GM19467 (cell line): ENCODE measurements at regions not wholly inside any gene's neighbourhood (a gene's known extent, or its start where the extent isn't known, plus 50 kb on each side); places are given as distances from the start of the nearest gene placed in this dataset.
"Not testable (repeated sequence)": the region's sequence is repeated elsewhere in the genome, so short reads cannot be mapped to it uniquely, and the experiment has no call there.

Experiments
- ATAC-seq: cut with Tn5 transposase; IDR thresholded peaks from one replicate; pipeline ENCODE4 v1.9.1; 2021; ENCODE audit warnings: mild to moderate bottlenecking, moderate library complexity; ENCODE audit not compliant: unreplicated experiment

DNA sequence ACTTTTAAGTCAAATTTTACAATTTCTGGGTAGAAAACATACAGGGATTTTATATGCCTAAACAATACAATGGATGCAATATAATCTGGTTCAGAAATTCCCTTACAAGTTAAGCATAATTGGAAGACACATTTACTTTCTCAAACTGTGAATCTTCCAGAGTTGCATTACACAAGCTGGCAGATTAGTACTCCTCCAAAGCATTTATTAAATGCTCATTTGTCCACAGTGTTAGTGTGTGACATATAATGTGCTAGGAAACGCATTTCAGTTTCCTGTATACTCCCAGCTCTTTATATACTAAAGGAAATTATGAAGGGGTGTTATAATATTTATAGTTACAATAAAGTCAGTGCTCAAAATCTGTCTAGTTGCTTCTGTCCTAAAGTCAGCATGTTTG lies 239.0 kb upstream of the FIGN start:
- no peak for ATAC-seq

DNA sequence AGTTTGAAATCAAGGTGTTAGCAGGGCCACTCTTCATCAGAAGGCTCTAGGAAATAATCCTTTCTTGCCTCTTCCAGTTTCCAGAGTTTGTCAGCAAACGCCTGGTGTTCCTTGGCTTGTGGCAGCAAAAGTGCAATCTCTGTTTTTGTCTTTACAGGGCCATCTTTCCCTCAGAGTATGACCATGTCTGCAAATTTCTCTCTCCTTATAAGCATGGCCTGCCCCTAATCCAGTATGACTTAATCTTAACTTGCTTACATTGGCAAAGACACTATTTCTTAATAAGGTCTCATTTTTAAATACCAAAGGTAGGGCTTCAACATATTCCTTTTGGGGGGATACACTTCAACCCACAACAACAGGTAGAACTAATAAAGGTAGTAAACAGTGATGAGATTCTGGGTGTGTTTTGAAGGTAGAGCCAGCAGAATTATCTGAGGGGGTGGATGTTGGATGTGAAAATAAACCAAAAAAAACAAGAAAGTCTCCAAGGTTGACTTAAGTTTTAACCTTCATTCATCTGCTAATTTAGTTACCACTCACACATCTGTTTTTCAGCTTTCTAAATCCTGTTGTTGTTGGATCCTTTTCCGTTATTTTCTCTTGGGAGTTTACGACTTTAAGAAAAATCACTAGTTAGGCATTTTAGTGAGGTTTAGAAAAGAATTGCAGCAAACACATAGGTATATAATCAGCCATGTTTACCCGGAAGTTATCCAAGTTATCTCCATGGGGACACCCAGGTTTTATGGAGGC lies 234.4 kb upstream of the FIGN start:
- ATAC-seq: no peak

DNA sequence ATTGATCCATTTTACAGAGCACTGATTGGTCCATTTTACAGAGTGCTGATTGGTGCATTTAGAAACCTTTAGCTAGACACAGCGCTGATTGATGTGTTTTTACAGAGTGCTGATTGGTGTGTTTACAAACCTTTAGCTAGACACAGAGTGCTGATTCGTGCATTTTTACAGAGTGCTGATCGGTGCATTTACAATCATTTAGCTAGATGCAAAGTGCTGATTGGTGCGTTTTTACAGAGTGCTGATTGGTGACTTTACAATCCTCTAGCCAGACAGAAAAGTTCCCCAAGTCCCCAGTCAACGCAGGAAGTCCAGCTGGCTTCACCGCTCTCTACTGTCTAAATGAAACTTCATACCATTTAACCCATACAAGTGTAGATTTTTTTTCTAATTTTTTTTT lies 228.5 kb upstream of the FIGN start:
- ATAC-seq: not testable (repeated sequence)

- no peak for ATAC-seq
Observed at GRCh38 chr2:163953390-163953907, 217.6 kb upstream of the FIGN start.

- no peak for ATAC-seq
Observed at GRCh38 chr2:163951312-163951711, 215.5 kb upstream of the FIGN start.

DNA sequence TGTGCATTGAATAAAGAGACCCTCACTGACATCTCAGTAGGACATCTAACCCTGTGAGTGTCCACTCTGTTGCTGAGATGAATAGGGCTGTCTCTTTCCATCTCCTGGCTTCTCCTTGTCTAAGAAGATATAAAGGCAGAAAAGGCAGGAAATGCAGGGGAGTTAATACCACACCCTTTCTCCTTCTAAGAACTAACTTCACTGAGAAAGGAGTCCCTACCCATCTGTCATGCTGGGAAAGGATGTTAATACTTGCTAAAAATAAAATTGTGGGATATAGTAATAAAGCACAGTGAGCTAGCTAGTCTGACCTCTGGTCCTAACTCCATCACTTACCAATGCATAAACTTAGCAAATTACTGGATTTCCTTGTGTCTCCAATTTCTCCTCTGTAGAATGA lies 213.9 kb upstream of the FIGN start:
- no peak for ATAC-seq

GRCh38 chr2:163944347-163944737 lies 208.5 kb upstream of the FIGN start:
- no peak for ATAC-seq

DNA sequence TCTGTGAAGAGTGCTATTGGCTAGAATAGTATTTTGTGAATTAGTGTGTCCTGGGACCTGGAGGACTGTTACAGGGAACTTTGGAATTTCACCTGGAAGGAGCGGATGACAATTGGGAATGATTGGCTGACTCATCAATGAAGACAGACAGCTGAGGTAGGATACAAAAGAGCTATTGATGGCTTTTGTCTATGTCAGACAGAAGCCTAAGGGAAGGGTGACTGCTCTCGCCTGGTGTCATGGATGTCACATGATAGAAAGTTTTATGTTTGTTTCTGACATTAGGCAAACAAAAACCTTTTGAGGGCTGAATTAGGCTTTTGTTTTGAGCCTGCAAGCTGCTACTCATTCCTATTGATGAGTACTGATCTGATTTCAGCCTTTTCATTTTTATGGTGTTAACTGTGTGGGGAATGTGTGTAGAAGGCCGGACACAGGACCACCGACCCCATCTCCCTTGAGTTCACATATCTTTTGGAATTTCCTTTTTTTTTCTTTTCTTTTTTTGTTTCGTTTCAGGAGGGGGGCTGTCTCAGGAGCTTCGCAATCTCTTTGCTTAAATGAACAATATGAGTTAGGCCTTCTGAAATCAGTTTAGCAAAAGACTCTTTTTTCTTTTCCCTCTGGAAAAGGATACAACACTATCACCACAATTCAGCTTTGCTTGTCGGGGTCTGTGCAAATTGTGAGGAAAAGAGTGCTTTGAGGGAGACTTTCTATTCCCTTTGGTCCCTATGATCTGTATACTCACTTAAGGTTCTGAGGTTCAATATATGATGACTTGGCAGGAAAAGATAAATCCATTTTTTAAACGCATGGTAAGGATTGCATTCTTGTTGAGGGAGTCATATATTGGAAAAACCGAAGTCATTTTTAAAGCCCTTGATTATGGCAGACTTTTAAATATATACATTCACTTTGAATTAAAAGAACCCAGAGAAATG lies 207.9 kb upstream of the FIGN start:
- no peak for ATAC-seq

DNA sequence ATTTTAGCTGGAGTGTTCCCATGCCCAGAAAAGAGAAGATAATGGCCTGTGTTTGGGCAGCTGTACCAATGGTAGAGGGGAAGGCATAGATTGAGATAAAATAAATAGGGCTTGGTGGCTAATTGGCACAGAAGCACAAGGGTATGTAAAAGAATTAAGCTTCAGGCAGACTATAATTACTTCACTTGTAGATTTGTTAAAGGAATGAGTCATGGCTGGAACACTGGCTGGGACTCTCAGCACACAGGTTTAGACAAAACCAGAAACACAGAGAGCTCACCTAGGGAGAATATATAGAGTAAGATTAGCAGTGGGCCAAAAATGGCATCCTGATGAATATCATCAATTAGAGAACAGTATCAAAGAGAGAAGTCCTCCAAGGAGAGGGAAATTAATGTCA lies 198.3 kb upstream of the FIGN start:
- ATAC-seq: no peak

DNA sequence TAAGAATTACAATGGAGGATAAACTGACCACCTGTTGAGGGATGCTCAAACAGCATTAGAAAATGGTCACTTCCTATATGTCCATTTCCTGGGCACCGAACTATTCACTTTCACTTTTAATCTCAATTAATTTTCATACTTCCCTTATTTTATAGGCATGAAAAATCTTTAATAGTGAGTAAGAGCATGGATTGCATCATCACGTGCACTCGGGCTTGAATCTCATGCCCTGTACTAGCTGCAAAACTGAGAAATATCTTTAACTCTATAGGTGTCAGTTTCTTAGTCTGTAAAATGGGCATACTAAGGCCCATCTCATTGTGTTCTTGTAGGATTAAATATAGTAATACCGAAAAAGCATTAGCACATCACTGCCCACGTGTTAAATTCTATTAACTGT lies 183.9 kb upstream of the FIGN start:
- no peak for ATAC-seq

DNA sequence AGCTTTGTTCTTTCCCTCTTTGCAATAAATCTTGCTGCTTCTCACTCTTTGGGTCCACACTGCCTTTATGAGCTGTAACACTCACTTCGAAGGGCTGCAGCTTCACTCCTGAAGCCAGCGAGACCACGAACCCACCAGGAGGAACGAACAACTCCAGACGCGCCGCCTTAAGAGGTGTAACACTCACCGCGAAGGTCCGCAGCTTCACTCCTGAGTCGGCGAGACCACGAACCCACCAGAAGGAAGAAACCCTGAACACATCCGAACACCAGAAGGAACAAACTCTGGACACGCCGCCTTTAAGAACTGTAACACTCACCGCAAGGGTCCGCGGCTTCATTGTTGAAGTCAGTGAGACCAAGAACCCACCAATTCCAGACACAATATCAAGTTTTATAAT lies 178.7 kb upstream of the FIGN start:
- ATAC-seq: not testable (repeated sequence)

DNA sequence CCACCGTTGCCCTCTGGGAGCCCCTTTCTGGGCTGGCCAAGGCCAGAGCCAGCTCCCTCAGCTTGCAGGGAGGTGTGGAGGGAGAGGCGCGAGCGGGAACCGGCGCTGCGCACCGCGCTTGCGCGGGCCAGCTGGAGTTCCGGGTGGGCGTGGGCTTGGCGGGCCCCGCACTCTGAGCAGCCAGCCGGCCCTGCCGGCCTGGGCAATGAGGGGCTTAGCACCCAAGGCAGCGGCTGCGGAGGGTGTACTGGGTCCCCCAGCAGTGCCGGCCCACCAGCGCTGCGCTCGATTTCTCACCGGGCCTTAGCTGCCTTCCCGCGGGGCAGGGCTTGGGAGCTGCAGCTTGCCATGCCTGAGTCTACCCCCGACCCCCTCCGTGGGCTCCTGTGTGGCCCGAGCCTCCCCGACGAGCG lies 177.7 kb upstream of the FIGN start:
- ATAC-seq: not testable (repeated sequence)

GRCh38 chr2:163909411-163910080 lies 173.7 kb upstream of the FIGN start:
- no peak for ATAC-seq

GRCh38 chr2:163906410-163906809 lies 170.6 kb upstream of the FIGN start:
- ATAC-seq: no peak

GRCh38 chr2:163897799-163898198 lies 162.0 kb upstream of the FIGN start:
- no peak for ATAC-seq

- ATAC-seq: not testable (repeated sequence)
Observed at GRCh38 chr2:163893444-163893843, 157.6 kb upstream of the FIGN start.

- ATAC-seq: no peak
Observed at GRCh38 chr2:163888591-163888990, 152.8 kb upstream of the FIGN start.

DNA sequence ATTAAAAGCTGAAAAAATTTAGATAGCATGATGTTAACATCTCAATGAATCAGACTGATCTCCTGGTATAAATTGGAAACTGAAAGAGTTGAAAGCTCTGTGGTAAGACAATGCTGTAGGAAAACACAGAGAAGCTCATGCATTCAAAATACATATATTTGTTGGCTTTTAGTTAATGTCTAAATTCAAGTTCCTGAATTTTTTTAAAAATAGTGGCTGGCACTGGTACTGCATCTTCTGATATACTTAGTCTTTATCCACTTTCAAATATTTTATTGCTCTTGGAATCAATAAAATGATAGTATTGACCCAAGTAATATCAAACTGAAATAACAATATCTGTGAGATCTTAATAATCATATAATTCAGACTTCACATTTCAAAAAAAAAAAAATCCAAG lies 151.4 kb upstream of the FIGN start:
- no peak for ATAC-seq

DNA sequence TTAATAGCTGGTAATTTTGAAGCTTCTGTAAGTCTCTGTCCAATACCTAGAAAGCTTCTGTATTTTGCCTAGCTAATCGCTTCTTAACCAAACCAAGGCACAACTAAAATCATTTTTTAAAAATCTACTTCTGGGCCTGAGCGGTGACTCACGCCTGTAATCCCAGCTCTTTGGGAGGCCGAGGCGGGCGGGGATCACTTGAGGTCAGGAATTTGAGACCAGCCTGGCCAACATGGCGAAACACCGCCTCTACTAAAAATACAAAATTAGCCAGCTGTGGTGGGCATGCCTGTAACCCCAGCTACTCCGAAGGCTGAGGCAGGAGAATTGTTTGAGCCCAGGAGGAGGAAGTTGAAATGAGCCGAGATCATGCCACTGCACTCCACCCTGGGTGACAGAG lies 148.6 kb upstream of the FIGN start:
- no peak for ATAC-seq

DNA sequence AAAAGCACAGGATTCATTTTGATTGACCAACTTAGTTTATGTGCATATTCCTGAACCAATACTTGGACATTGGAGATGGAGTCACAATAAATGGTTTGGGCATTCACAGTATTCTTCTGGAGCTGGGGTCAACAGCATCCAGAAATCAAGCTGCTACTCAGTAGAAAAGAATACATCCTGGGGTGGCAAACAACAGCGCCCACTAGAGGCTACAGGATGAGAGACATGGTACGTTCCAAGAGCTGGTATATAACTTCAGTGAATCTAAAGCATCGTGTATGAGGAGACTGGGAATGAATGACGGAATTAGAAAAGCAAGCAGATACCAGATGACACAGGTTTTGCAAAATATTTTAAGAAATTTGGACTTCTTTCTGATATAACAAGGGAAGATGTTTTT lies 142.9 kb upstream of the FIGN start:
- ATAC-seq: no peak

- no peak for ATAC-seq
Observed at GRCh38 chr2:163877316-163877715, 141.5 kb upstream of the FIGN start.
